Esophagus muscularis mucosa (tissue), 4 donors: ENCODE measurements at regions not wholly inside any gene's neighbourhood (a gene's known extent, or its start where the extent isn't known, plus 50 kb on each side); places are given as distances from the start of the nearest gene placed in this dataset.

Source experiments
- DNase-seq: peaks from one replicate; pipeline ENCODE4 v3.0.0-alpha.2; 2017; ENCODE audit errors: extremely low spot score
- H3K27ac ChIP-seq, 4 donors: fragments of 200-600 bp; sonication (generic); replicated peaks in 1 of 4; 1 replicate in 3 of 4; 2 replicates in 1 of 4; pipeline ENCODE4 v1.5.1; 2016 to 2019; ENCODE audit warnings: mild to moderate bottlenecking in 1 of 4
- H3K27me3 ChIP-seq, 4 donors: fragments of 200-600 bp; sonication (generic); one replicate each; pipeline versions ENCODE4 v1.5.1 to v1.6.0; 2016 to 2019
- H3K36me3 ChIP-seq, 4 donors: fragments of 200-600 bp; sonication (generic); one replicate each; pipeline ENCODE4 v1.5.1; 2016 to 2019
- H3K4me1 ChIP-seq, 4 donors: fragments of 200-600 bp; sonication (generic); one replicate each; pipeline ENCODE4 v1.5.1; 2016 to 2019
- H3K4me3 ChIP-seq, 4 donors: fragments of 200-600 bp; sonication (generic); 1 replicate in 2 of 4; 2 replicates in 2 of 4; pipeline ENCODE4 v1.5.1; 2016 to 2019; ENCODE audit warnings: mild to moderate bottlenecking in 4 of 4, moderate library complexity in 1 of 4
- H3K9me3 ChIP-seq, 4 donors: fragments of 200-600 bp; sonication (generic); 1 replicate in 3 of 4; 2 replicates in 1 of 4; pipeline ENCODE4 v1.5.1; 2016 to 2019
- CTCF ChIP-seq, 3 experiments: fragments of 200-600 bp in 2 of 3; fragments of 450-650 bp in 1 of 3; sonication (generic) in 2 of 3; IDR thresholded peaks; one replicate each; pipeline ENCODE4 v1.5.1; 2017 to 2019; ENCODE audit warnings: antibody characterized with exemption in 3 of 3, mild to moderate bottlenecking in 2 of 3, moderate library complexity in 1 of 3
- EP300 ChIP-seq: sonication (generic); formaldehyde crosslinking; IDR thresholded peaks from one replicate; pipeline ENCODE4 v1.6.1; 2017; ENCODE audit warnings: antibody characterized with exemption
- POLR2A ChIP-seq: fragments of 450-650 bp; IDR thresholded peaks from one replicate; pipeline ENCODE4 v1.6.1; 2017; ENCODE audit warnings: antibody characterized with exemption, moderate library complexity, mild to moderate bottlenecking, low read depth
- POLR2AphosphoS5 ChIP-seq, 2 donors: sonication (generic); formaldehyde crosslinking; IDR thresholded peaks; one replicate each; pipeline ENCODE4 v1.6.1; 2017; ENCODE audit warnings: antibody characterized with exemption in 2 of 2
- WGBS: methylation state at CpG from one replicate; pipeline ENCODE4 v1.1.5; 2018; 5-methylcytosine and 5-hydroxymethylcytosine counted together
- intact Hi-C: fragments of 100-400 bp; cut with DNase I; formaldehyde crosslinking; loops from one replicate; pipeline ENCODE4 v1.15.1; 2023

DNA sequence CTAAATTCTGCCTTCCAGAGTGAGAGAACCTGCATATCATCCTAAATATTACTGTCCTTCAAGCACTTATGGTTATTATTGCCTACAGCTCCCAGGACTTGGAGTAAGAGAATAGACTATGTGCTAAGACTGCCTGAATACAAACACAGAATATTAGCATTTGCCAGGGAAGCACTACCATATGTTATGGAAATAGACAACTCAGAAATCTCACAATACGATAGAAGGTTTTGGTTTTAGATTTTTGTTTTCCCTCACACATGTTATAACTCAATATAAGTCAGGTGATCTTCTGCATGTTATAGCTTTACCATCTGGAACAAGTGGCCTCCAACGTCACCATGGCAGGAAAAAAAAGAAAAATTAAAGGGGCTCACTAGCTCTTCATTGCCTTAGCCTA is 413.9 kb downstream of the LRRIQ3 start:
- TF ChIP-seq EP300 (no peak), POLR2AphosphoS5 (IDR thresholded peaks at IDR 0.05) (no peak), POLR2A (no peak), CTCF (IDR thresholded peaks at IDR 0.05) (no peak)

GRCh38 chr1:73783352-73783751 is 414.6 kb downstream of the LRRIQ3 start:
- no peak for DNase-seq
- H3K9me3 ChIP-seq, result no peaks in the 10 kb centered on the region
- H3K4me1 ChIP-seq, result no peaks in the 10 kb centered on the region
- H3K27ac ChIP-seq, result no peak overlapping the region
- intact Hi-C loops, result no loop called here
- no peaks in the 10 kb centered on the region for H3K27me3 ChIP-seq
- no peaks in the 10 kb centered on the region for H3K36me3 ChIP-seq
- H3K4me3 ChIP-seq, result no peak overlapping the region
- TF ChIP-seq CTCF (IDR thresholded peaks at IDR 0.05), result no peak
- TF ChIP-seq POLR2A, result no peak
- 73% methylated on average over 6 of the region's 6 CpGs for WGBS

More for the DNA sequence above, 413.9 kb downstream of the LRRIQ3 start:
- DNase-seq, result no peak
- H3K4me1 ChIP-seq, result no peaks in the 10 kb centered on the region
- no peaks in the 10 kb centered on the region for H3K36me3 ChIP-seq
- 72% methylated on average over 2 of the region's 2 CpGs for WGBS
- no peak overlapping the region for H3K4me3 ChIP-seq
- no peaks in the 10 kb centered on the region for H3K9me3 ChIP-seq
- intact Hi-C loops, result no loop called here
- H3K27ac ChIP-seq, result no peak overlapping the region
- H3K27me3 ChIP-seq, result no peaks in the 10 kb centered on the region

- Histone ChIP-seq H3K27ac (no peak overlapping the region), H3K9me3 (no peaks in the 10 kb centered on the region), H3K36me3 (no peaks in the 10 kb centered on the region), H3K4me1 (no peaks in the 10 kb centered on the region), H3K27me3 (no peaks in the 10 kb centered on the region), H3K4me3 (no peak overlapping the region)
- WGBS, result 59% methylated on average over 2 of the region's 2 CpGs
- no peak for DNase-seq
- no peak for TF ChIP-seq EP300
- TF ChIP-seq POLR2A, result no peak
- TF ChIP-seq CTCF (IDR thresholded peaks at IDR 0.05), result no peak
- TF ChIP-seq POLR2AphosphoS5 (IDR thresholded peaks at IDR 0.05), result no peak
- intact Hi-C loops, result no loop called here
Observed at GRCh38 chr1:73782901-73783300, 415.1 kb downstream of the LRRIQ3 start.

GRCh38 chr1:73781251-73781650 is 416.7 kb downstream of the LRRIQ3 start:
- intact Hi-C loops, result no loop called here
- no peak overlapping the region for H3K27ac ChIP-seq
- H3K27me3 ChIP-seq, result no peaks in the 10 kb centered on the region
- H3K4me1 ChIP-seq, result no peaks in the 10 kb centered on the region
- WGBS, result 88% methylated on average over 2 of the region's 2 CpGs
- TF ChIP-seq POLR2AphosphoS5 (IDR thresholded peaks at IDR 0.05) (no peak), CTCF (IDR thresholded peaks at IDR 0.05) (no peak), EP300 (no peak), POLR2A (no peak)
- H3K9me3 ChIP-seq, result no peaks in the 10 kb centered on the region
- H3K36me3 ChIP-seq, result no peaks in the 10 kb centered on the region
- no peak overlapping the region for H3K4me3 ChIP-seq
- no peak for DNase-seq

DNA sequence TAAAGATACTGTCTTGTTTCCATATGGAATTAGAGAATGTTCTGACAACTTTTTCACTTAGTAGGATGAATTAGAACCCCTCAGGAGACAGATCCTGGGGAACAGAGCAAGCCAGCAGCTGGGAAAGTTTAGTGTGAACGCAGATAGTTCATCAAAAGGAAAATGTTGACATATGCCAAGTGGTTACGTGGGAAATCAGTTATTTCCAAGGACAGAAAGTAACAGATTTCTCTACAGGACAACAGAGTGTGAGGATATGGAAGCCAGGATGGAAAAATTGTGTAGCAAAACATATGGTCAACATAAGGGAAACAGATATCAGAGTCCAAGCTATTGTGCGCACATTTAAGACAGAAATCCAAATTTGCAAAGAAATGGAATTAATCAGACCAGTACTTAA is 419.5 kb downstream of the LRRIQ3 start:
- H3K27ac ChIP-seq, result no peak overlapping the region
- H3K9me3 ChIP-seq, result no peaks in the 10 kb centered on the region
- WGBS, result 57% methylated on average over 3 of the region's 3 CpGs
- no peak overlapping the region for H3K4me3 ChIP-seq
- no peaks in the 10 kb centered on the region for H3K27me3 ChIP-seq
- no peaks in the 10 kb centered on the region for H3K4me1 ChIP-seq
- intact Hi-C loops, result no loop called here
- DNase-seq, result no peak
- TF ChIP-seq EP300, result no peak
- TF ChIP-seq CTCF (IDR thresholded peaks at IDR 0.05), result no peak
- no peak for TF ChIP-seq POLR2A
- no peak for TF ChIP-seq POLR2AphosphoS5 (IDR thresholded peaks at IDR 0.05)
- no peaks in the 10 kb centered on the region for H3K36me3 ChIP-seq
